ENCODE measurements at regions not wholly inside any gene's neighbourhood (a gene's known extent, or its start where the extent isn't known, plus 50 kb on each side); places are given as distances from the start of the nearest gene placed in this dataset.

- CTCF ChIA-PET, result no interaction called here
- TF ChIP-seq CTCF (IDR thresholded peaks at IDR 0.05; ENCODE audit: unreplicated experiment), result no peak
- H3K4me3 Mint-ChIP-seq (ENCODE audit: low read depth, unreplicated experiment), result no peak overlapping the region
- H3K9me3 Mint-ChIP-seq (ENCODE audit: low read depth, unreplicated experiment), result no peaks in the 10 kb centered on the region
- no TSS peak for BruUV-seq (replicated peaks)
- H3K27ac Mint-ChIP-seq (ENCODE audit: unreplicated experiment), result no peak overlapping the region
- no peaks in the 10 kb centered on the region for H3K27me3 Mint-ChIP-seq (ENCODE audit: unreplicated experiment)
- no peaks in the 10 kb centered on the region for H3K36me3 Mint-ChIP-seq (ENCODE audit: insufficient read depth, unreplicated experiment)
- no peaks in the 10 kb centered on the region for H3K4me1 Mint-ChIP-seq (ENCODE audit: low read depth, unreplicated experiment)
- no peak for DNase-seq
- intact Hi-C loops (cut with micrococcal nuclease; ENCODE audit: unreplicated experiment), result no loop called here
Measured at GRCh38 chr21:25343774-25344545, 263.3 kb downstream of the MRPL39 start.

GRCh38 chr21:25342816-25343215, 264.5 kb downstream of the MRPL39 start:
- H3K4me1 Mint-ChIP-seq (ENCODE audit: low read depth, unreplicated experiment), result no peaks in the 10 kb centered on the region
- no peak overlapping the region for H3K4me3 Mint-ChIP-seq (ENCODE audit: low read depth, unreplicated experiment)
- BruUV-seq (replicated peaks), result no TSS peak
- CTCF ChIA-PET, result no interaction called here
- no peak for TF ChIP-seq CTCF (IDR thresholded peaks at IDR 0.05; ENCODE audit: unreplicated experiment)
- no peaks in the 10 kb centered on the region for H3K36me3 Mint-ChIP-seq (ENCODE audit: insufficient read depth, unreplicated experiment)
- H3K27me3 Mint-ChIP-seq (ENCODE audit: unreplicated experiment), result no peaks in the 10 kb centered on the region
- H3K9me3 Mint-ChIP-seq (ENCODE audit: low read depth, unreplicated experiment), result no peaks in the 10 kb centered on the region
- H3K27ac Mint-ChIP-seq (ENCODE audit: unreplicated experiment), result no peak overlapping the region
- no peak for DNase-seq
- intact Hi-C loops (cut with micrococcal nuclease; ENCODE audit: unreplicated experiment), result no loop called here

GRCh38 chr21:25341981-25342380, 265.3 kb downstream of the MRPL39 start:
- Mint-ChIP-seq H3K36me3 (ENCODE audit: insufficient read depth, unreplicated experiment) (no peaks in the 10 kb centered on the region), H3K27me3 (ENCODE audit: unreplicated experiment) (no peaks in the 10 kb centered on the region), H3K9me3 (ENCODE audit: low read depth, unreplicated experiment) (no peaks in the 10 kb centered on the region), H3K4me3 (ENCODE audit: low read depth, unreplicated experiment) (no peak overlapping the region), H3K4me1 (ENCODE audit: low read depth, unreplicated experiment) (no peaks in the 10 kb centered on the region), H3K27ac (ENCODE audit: unreplicated experiment) (no peak overlapping the region)
- CTCF ChIA-PET, result no interaction called here
- no peak for DNase-seq
- TF ChIP-seq CTCF (IDR thresholded peaks at IDR 0.05; ENCODE audit: unreplicated experiment), result no peak
- BruUV-seq (replicated peaks), result no TSS peak
- intact Hi-C loops (cut with micrococcal nuclease; ENCODE audit: unreplicated experiment), result no loop called here

GRCh38 chr21:25338415-25338814, 268.9 kb downstream of the MRPL39 start:
- Mint-ChIP-seq H3K4me1 (ENCODE audit: low read depth, unreplicated experiment) (no peaks in the 10 kb centered on the region), H3K27me3 (ENCODE audit: unreplicated experiment) (no peaks in the 10 kb centered on the region), H3K9me3 (ENCODE audit: low read depth, unreplicated experiment) (peaks cover 2% of the 10 kb centered on the region), H3K36me3 (ENCODE audit: insufficient read depth, unreplicated experiment) (no peaks in the 10 kb centered on the region), H3K4me3 (ENCODE audit: low read depth, unreplicated experiment) (no peak overlapping the region), H3K27ac (ENCODE audit: unreplicated experiment) (no peak overlapping the region)
- DNase-seq, result no peak
- intact Hi-C loops (cut with micrococcal nuclease; ENCODE audit: unreplicated experiment), result no loop called here
- no peak for TF ChIP-seq CTCF (IDR thresholded peaks at IDR 0.05; ENCODE audit: unreplicated experiment)
- CTCF ChIA-PET, result no interaction called here
- no TSS peak for BruUV-seq (replicated peaks)

All from Calu3 (cell line).